Left ventricle myocardium superior (tissue), 1 donor: ENCODE measurements at regions not wholly inside any gene's neighbourhood (a gene's known extent, or its start where the extent isn't known, plus 50 kb on each side); places are given as distances from the start of the nearest gene placed in this dataset.
A peak's percentile ranks its signal among the peaks of the same experiment; 100 is the strongest.

ENCODE experiments used
- ATAC-seq: fragments of 200-7000 bp; cut with Tn5 transposase; one replicate; pipeline ENCODE4 v1.9.1; 2020; ENCODE audit warnings: mild to moderate bottlenecking, moderate library complexity
- DNase-seq: peaks from one replicate; pipeline ENCODE4 v3.0.0-alpha.2; 2020
- intact Hi-C: fragments of 100-400 bp; cut with micrococcal nuclease; formaldehyde crosslinking; loops from one replicate; pipeline ENCODE4 v1.11.0; 2022
- donor health status: DM: no; HTN: yes; CAD: no; lungs with severe emphysema.

DNA sequence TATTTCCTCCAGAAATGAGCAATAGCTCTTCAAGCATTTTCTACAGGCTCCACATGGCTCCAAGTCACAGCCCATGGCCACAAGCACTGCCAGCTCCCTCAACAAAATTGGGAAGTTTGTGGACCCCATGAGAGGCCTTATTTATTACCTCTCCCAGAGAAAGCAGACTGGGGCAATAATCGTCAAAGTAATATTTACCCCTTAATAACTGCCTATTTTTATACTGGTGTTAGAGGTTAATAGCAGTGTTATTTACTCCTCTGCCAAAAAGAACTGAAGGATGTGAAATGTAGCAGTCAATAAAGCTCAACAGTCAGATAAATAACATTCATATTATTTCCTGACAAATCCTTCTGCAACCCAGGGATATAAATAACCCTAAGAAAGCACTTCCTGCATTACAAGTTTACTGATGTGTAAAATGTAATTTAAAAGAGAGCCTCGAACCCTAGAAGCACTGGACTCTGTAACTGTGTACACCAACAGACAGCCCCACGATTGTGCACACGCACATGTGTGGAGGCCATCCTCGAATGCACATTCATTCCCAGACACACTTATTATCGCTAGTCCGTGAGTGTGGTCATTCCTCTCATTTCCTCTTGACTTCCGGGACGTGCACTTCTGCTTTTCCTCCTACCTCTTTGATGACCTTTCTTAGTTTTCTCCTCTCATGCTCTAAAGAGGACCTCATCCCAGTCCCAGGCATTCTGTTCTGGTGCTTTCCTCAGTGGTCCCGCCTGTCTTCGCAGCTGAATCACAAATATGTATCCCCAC lies 157.4 kb downstream of the EVX1 start:
- no peak for DNase-seq
- intact Hi-C loops = no loop called here
- no peak for ATAC-seq

GRCh38 chr7:27405780-27406179 lies 163.2 kb downstream of the EVX1 start:
- intact Hi-C loops = no loop called here
- DNase-seq (no peak), ATAC-seq (no peak)

- DNase-seq = no peak
- intact Hi-C loops = no loop called here
- ATAC-seq = no peak
Measured at GRCh38 chr7:27409311-27409710, 166.7 kb downstream of the EVX1 start.

GRCh38 chr7:27409776-27410175 lies 167.2 kb downstream of the EVX1 start:
- no peak for ATAC-seq
- intact Hi-C loops = no loop called here
- DNase-seq = no peak

DNA sequence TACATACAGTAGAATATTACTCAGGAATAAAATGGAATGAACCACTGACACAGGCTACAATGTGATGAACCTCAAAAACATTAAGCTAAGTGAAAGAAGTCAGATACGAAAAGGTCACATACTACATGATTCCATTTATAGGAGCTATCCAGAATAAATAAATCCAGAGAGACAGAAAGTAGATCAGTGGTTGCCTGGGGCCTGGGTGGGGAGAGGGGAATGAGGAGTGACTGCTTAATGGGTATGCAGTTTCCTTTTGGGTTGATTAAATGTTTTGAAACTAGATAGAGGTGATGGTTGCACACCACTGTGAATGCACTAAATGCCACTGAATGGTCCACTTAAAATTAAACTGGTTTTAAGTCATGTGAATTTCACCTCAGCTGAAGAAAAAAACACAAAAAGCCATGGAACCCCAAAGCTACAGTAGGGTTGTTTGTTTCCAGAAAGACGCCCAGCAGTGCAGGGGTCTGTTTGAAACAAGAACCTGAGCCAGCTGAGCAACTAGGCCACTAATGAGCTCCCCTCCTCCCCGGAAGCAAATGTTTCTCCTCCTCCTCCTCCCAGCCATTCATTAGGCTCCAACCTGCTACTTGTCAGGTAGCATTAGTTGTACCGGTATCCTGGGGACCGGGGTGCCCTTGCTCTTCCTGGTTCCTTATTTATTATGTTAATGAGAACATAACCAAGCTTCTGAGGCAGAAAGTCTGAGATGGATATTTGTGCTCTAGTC lies 168.4 kb downstream of the EVX1 start:
- ATAC-seq = no peak
- no peak for DNase-seq
- intact Hi-C loops = no loop called here

GRCh38 chr7:27412164-27412563 lies 169.6 kb downstream of the EVX1 start:
- ATAC-seq (no peak), DNase-seq (no peak)
- intact Hi-C loops = no loop called here

DNA sequence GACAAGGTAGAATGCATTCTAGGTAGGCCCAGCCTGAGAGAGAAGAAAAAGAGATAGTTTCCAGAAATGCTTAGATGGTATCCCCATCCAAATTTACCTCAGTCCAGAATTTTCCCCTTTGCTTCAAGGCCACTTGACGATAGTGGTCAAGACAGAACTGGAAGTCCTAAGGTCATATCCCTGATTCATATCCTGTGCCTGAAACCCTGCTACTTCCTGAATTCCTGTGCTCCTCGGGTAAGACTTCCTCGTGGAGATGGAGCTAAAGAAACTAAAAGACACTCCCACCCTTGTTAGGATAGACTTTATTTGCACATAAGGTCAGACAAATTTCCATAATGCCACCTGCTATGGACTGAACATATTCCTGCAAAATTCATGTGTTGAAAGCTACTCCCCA lies 175.9 kb downstream of the EVX1 start:
- no peak for DNase-seq
- intact Hi-C loops = no loop called here
- no peak for ATAC-seq

DNA sequence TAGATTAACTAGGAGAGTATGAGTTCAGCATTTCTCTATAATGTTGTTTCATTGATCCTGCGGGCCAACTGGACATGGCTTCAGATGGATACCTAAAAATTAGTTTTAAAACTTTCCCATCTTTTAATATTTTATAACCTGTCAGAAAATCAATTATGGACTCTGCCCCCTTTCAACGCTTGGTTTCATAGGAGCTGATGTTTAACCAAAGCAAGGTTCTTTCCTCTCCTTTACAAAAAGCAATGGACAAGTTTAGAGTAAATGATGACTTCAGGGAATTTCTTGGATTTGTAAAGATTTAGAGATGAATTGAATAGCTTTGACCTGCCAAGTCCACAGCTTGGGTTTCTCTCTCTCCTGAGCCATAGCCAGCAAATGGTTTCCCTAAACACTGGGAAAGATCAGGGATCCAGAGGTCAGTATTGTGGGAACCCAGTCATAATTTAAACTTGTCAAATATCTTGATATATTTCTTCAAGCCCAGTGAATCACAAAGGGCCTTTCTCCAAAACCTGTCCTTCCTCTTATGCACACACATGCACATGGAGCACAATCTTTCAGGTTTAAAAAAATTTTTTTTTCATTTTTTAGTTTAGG lies 177.1 kb downstream of the EVX1 start:
- DNase-seq (no peak), ATAC-seq (no peak)
- intact Hi-C loops = no loop called here

- ATAC-seq (no peak), DNase-seq (no peak)
- intact Hi-C loops = no loop called here
Measured at GRCh38 chr7:27420702-27421101, 178.1 kb downstream of the EVX1 start.

DNA sequence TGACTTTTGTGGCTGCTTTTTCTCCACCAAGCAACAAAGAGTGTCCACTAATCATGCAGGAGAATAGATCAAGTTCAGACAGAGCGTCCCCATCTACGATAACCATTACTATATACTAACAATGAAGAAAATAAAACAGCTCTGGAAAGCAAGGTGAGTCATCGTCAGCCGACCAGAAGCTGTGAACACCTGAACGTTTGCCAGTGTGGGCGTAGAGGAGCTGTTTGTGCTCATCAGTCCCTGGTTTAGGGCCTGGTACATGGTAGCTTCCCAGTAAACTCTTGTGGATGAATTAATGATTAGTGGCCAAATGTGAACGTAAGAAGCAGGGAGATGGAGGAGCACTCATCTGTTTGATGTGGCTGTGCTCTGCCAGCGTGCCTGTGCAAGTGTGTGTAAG lies 180.7 kb downstream of the EVX1 start:
- ATAC-seq (no peak), DNase-seq (no peak)
- intact Hi-C loops = no loop called here

GRCh38 chr7:27423821-27424220 lies 181.2 kb downstream of the EVX1 start:
- no peak for DNase-seq
- intact Hi-C loops = no loop called here
- ATAC-seq = no peak

DNA sequence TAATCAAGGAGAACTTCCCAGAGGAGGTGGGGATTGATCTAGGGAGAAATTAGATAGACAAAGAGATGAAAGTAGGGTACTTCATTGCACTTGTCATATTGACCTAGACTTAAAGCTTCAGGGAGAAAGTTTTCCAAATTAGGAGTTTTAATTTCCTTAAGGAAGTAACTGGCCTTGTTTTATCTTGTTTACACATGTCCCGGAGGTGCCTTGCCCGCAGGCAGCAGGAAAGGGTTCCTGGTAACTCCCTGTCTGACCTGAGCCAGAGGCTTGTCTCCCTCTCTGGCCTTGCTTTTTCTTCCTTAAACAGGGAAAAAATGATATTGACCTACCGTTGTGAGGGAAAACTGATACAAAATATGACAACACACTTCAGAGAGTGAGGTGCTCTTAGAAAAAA lies 181.6 kb downstream of the EVX1 start:
- ATAC-seq (no peak), DNase-seq (no peak)
- intact Hi-C loops = no loop called here

DNA sequence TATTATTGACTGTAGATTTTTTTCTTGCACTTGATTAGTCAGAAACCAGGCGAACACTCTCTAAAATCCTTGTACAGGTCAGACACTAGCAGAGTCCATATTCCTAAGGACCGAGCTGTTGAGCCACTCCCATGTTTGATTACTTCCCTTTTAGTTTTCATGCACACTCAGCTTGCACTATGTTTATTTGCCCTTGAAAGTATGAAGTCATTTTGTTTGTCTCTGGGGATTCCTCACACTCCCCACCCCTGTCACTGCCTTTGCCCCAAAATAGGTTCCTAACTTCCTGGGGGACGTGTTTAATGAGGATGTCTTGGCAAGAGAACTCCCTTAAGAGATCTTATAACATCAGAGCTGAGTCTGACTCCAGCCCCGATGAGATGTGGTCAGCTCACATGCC lies 182.1 kb downstream of the EVX1 start:
- no peak for DNase-seq
- ATAC-seq = peak; percentile 29
- intact Hi-C loops = no loop called here

DNA sequence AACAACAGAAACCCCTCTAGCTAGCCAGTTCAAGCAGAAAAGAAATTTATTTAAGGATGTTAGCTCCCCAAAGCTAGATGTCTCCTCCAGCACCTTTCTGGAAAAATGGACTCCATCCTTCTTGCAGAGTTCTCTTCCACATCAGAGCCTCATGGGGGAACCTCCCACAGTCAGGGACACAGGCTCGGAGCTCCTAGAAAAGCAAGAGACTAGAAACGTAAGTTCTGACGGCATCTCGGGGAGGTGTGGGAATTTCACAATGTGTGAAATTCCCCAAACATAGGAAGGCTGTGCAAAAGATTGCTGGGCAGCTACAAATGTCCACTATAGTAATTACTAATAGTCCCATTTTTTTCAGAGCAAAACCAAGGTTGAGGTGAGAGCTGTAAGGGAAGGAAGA lies 184.8 kb downstream of the EVX1 start:
- ATAC-seq (no peak), DNase-seq (no peak)
- intact Hi-C loops = no loop called here

- no peak for ATAC-seq
- DNase-seq = no peak
- intact Hi-C loops = no loop called here
Measured at GRCh38 chr7:27430105-27430504, 187.5 kb downstream of the EVX1 start.

- DNase-seq (no peak), ATAC-seq (no peak)
- intact Hi-C loops = no loop called here
Measured at GRCh38 chr7:27431465-27431864, 188.9 kb downstream of the EVX1 start.

DNA sequence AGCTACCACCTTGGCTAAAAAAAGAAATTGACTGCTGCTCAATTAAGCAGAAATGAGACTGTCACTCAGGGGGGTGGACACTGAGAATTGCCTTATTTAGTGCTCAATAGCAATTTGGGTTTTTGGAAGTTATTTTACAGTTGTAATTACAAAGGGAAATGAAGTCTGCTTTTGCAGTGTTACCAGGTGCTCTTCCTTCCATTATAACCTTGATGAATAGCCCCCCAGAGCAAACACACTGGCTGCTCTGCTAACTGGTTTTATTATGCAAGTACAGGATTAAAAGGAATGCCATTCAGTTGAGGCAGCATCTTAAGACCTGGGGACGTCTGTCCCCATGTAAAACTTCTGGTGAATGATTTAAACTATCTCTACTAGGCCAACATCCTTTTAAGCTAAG lies 191.0 kb downstream of the EVX1 start:
- intact Hi-C loops = no loop called here
- DNase-seq (no peak), ATAC-seq (no peak)

DNA sequence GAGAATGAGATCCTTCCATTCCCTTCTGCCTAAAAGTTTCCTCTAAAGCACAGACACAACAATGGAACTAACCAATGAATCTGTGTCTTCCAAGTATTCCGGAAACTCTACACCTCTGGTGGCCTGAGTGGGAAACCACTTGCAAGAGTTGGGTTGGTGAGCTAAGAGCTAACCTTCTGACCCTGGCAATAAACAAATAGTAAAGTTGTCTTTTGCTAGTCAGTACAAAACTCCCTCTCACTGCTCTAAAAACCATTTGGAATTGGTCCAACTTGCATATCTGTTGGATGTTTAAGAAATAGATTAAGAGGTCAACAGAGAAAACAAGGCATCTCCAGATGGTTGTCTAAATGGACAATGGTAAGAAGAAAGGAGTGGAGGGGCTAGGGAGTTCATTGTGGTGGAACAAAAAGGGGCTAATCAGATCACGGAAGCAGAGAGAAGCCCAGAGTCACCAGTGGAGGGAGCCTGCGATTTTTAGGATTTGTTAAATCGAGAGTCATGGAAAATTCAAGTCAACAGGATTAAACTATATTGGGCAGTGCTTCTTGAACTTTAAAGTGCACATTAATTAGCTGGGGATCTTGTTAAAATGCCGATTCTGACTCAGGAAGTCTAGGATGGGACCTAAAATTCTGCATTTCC lies 192.3 kb downstream of the EVX1 start:
- intact Hi-C loops = no loop called here
- DNase-seq (no peak), ATAC-seq (no peak)

DNA sequence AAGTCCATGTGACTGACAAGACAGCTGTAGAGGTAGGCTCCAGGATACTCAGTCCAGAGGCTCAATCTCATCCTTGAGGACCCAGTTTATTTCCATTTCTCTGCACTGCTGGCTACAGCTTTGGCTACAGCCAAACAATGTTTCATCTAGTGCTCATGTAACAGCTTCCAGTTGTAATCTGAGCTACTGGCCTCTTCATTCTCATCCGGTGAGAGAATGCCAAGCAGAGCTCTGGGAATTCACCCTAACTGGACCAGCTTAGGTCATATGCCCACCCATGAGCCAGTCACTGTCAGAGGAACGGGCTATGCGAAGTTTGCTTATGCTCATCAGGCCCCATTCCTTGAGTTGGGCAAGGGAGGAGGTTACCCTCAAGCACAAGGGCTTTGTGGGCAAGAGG lies 192.9 kb downstream of the EVX1 start:
- DNase-seq = no peak
- intact Hi-C loops = no loop called here
- no peak for ATAC-seq

GRCh38 chr7:27438881-27439589 lies 196.4 kb downstream of the EVX1 start:
- DNase-seq = no peak
- ATAC-seq = no peak
- intact Hi-C loops = no loop called here
